ENCODE measurements at regions not wholly inside any gene's neighbourhood (a gene's known extent, or its start where the extent isn't known, plus 50 kb on each side); places are given as distances from the start of the nearest gene placed in this dataset.
A peak's percentile ranks its signal among the peaks of the same experiment; 100 is the strongest.
"Not testable (repeated sequence)": the region's sequence is repeated elsewhere in the genome, so short reads cannot be mapped to it uniquely, and the experiment has no call there.

GRCh38 chr1:245061808-245062207 is 93.0 kb upstream of the KIF26B start:
- DNase-seq (ENCODE audit: low spot score): not testable (repeated sequence)

- DNase-seq (ENCODE audit: low spot score): peak; percentile 43
Observed at GRCh38 chr1:245060684-245061374, 94.0 kb upstream of the KIF26B start.

GRCh38 chr1:245059806-245060424 is 94.9 kb upstream of the KIF26B start:
- DNase-seq (ENCODE audit: low spot score): no peak

GRCh38 chr1:245058882-245059281 is 95.9 kb upstream of the KIF26B start:
- DNase-seq (ENCODE audit: low spot score): no peak

GRCh38 chr1:245058436-245058835 is 96.3 kb upstream of the KIF26B start:
- no peak for DNase-seq (ENCODE audit: low spot score)

- no peak for DNase-seq (ENCODE audit: low spot score)
Observed at GRCh38 chr1:245056913-245057312, 97.9 kb upstream of the KIF26B start.

GRCh38 chr1:245056296-245056695 is 98.5 kb upstream of the KIF26B start:
- not testable (repeated sequence) for DNase-seq (ENCODE audit: low spot score)

GRCh38 chr1:245055752-245056151 is 99.0 kb upstream of the KIF26B start:
- DNase-seq (ENCODE audit: low spot score): no peak

- no peak for DNase-seq (ENCODE audit: low spot score)
Observed at GRCh38 chr1:245054507-245055270, 100.1 kb upstream of the KIF26B start.

GRCh38 chr1:245054105-245054504 is 100.7 kb upstream of the KIF26B start:
- DNase-seq (ENCODE audit: low spot score): no peak

- no peak for DNase-seq (ENCODE audit: low spot score)
Observed at GRCh38 chr1:245052258-245052657, 102.5 kb upstream of the KIF26B start.

- DNase-seq (ENCODE audit: low spot score): no peak
Observed at GRCh38 chr1:245051349-245052221, 103.2 kb upstream of the KIF26B start.

GRCh38 chr1:245046769-245047168 is 108.0 kb upstream of the KIF26B start:
- no peak for DNase-seq (ENCODE audit: low spot score)

GRCh38 chr1:245046315-245046714 is 108.5 kb upstream of the KIF26B start:
- no peak for DNase-seq (ENCODE audit: low spot score)

- peak; percentile 30 for DNase-seq (ENCODE audit: low spot score)
Observed at GRCh38 chr1:245045087-245045881, 109.5 kb upstream of the KIF26B start.

- DNase-seq (ENCODE audit: low spot score): no peak
Observed at GRCh38 chr1:245043611-245043940, 111.2 kb upstream of the KIF26B start.

GRCh38 chr1:245041058-245041698 is 113.6 kb upstream of the KIF26B start:
- DNase-seq (ENCODE audit: low spot score): no peak

GRCh38 chr1:245039196-245039595 is 115.6 kb upstream of the KIF26B start:
- no peak for DNase-seq (ENCODE audit: low spot score)

GRCh38 chr1:245036102-245036501 is 118.7 kb upstream of the KIF26B start:
- DNase-seq (ENCODE audit: low spot score): no peak

- DNase-seq (ENCODE audit: low spot score): no peak
Observed at GRCh38 chr1:245031041-245031440, 123.7 kb upstream of the KIF26B start.

- DNase-seq (ENCODE audit: low spot score): no peak
Observed at GRCh38 chr1:245026247-245026646, 128.5 kb upstream of the KIF26B start.

Data from HuH-7.5 (cell line).